Heart left ventricle (tissue), 16 donors: ENCODE measurements at regions not wholly inside any gene's neighbourhood (a gene's known extent, or its start where the extent isn't known, plus 50 kb on each side); places are given as distances from the start of the nearest gene placed in this dataset.

Experiments
- ATAC-seq, 4 donors: fragments of 200-7000 bp; cut with Tn5 transposase; one replicate each; pipeline ENCODE4 v1.9.1; 2020 to 2022; ENCODE audit warnings: moderate library complexity in 4 of 4, mild to moderate bottlenecking in 3 of 4, moderate number of reproducible peaks in 1 of 4
- DNase-seq, 5 donors: peaks; one replicate each; pipeline ENCODE4 v3.0.0-alpha.2; 2020
- H3K27ac ChIP-seq, 12 donors: fragments of 200-600 bp; sonication (generic) in 4 of 12; one replicate each; pipeline versions ENCODE4 v1.5.0 to v1.8.0; 2016 to 2022; ENCODE audit warnings: mild to moderate bottlenecking in 2 of 12
- H3K27me3 ChIP-seq, 9 donors: fragments of 200-600 bp; sonication (generic) in 2 of 9; one replicate each; pipeline versions ENCODE4 v1.5.1 to v1.8.0; 2016 to 2022; ENCODE audit warnings: mild to moderate bottlenecking in 3 of 9
- H3K36me3 ChIP-seq, 9 donors: fragments of 200-600 bp; sonication (generic) in 2 of 9; one replicate each; pipeline versions ENCODE4 v1.5.0 to v1.8.0; 2018 to 2022; ENCODE audit warnings: mild to moderate bottlenecking in 2 of 9
- H3K4me1 ChIP-seq, 12 donors: fragments of 200-600 bp; sonication (generic) in 4 of 12; one replicate each; pipeline versions ENCODE4 v1.5.0 to v1.8.0; 2016 to 2022; ENCODE audit warnings: mild to moderate bottlenecking in 3 of 12
- H3K4me3 ChIP-seq, 12 donors: fragments of 200-600 bp; sonication (generic) in 4 of 12; one replicate each; pipeline versions ENCODE4 v1.5.0 to v1.8.0; 2017 to 2022; ENCODE audit warnings: mild to moderate bottlenecking in 9 of 12, moderate library complexity in 4 of 12
- H3K9me3 ChIP-seq, 12 donors: fragments of 200-600 bp; sonication (generic) in 4 of 12; one replicate each; pipeline versions ENCODE4 v1.5.0 to v1.8.0; 2016 to 2022; ENCODE audit warnings: mild to moderate bottlenecking in 1 of 12
- CTCF ChIP-seq, 12 donors: fragments of 200-600 bp; sonication (generic) in 4 of 12; IDR thresholded peaks; one replicate each; pipeline versions ENCODE4 v1.5.0 to v1.8.0; 2018 to 2022; ENCODE audit warnings: antibody characterized with exemption in 12 of 12, mild to moderate bottlenecking in 5 of 12
- POLR2A ChIP-seq, 2 donors: fragments of 450-650 bp; IDR thresholded peaks; one replicate each; pipeline ENCODE4 v1.6.1; 2017; ENCODE audit warnings: antibody characterized with exemption in 2 of 2, mild to moderate bottlenecking in 2 of 2, moderate library complexity in 2 of 2
- WGBS, 4 donors: extraction: QIAGEN DNeasy Blood & Tissue Kit in 2 of 4; methylation state at CpG; one replicate each; pipeline versions ENCODE4 v1.1.5 to v1.1.7; 2013 to 2018; 5-methylcytosine and 5-hydroxymethylcytosine counted together
- intact Hi-C, 10 donors: fragments of 100-400 bp; cut with DNase I; formaldehyde crosslinking; loops; one replicate each; pipeline versions ENCODE4 v1.11.1 to v1.14.2; 2022
- donor health status: ischemic (EF 13 %, LVEDD 7.1; RV severe dilation, severe dysfunction).
- donor health status: healthy with polysubstance abuse.
- donor health status: DM: no; HTN: yes; CAD: no.
- donor health status: DM: no; HTN: no; CAD: no.
- donor health status: ischemic (EF 25% LVEDD 6.9; RV normal size, moderate dysfunction).
- donor health status: ischemic (EF 25% LVEDD 5.7; RV mildly dilated, moderate dysfunction).
- donor health status: healthy.
- donor health status: DM: yes; HTN: yes; CAD: no.
- donor health status: ischemic (EF 35%, LVEDD 5.7; RV mildly dilated, moderate dysfunction).
- donor health status: nonischemic (EF 11% LVEDD 7.7; RV severe dilation, severe dysfunction).
- donor health status: DM: yes; HTN: yes; CAD: no.
- donor health status: PGD.
- donor health status: ischemic (EF 29% LVEDD 5.4; RV normal size, mild dysfunction).
- donor health status: nonischemic (EF 23%, LVEDD 6.1; RV moderate dilation, normal function).

GRCh38 chr2:221064880-221065279, 507.2 kb downstream of the EPHA4 start:
- no peaks in the 10 kb centered on the region for H3K27me3 ChIP-seq
- H3K9me3 ChIP-seq, result peaks cover 0 to 10% (median 0%) of the 10 kb centered on the region in 12 donors
- DNase-seq (no peak), ATAC-seq (no peak)
- WGBS, 4 donors, result 72 to 79% (median 76%) methylated on average over 3 of the region's 3 CpGs
- H3K4me3 ChIP-seq, result no peak overlapping the region
- no peak overlapping the region for H3K27ac ChIP-seq
- peaks cover 0 to 4% (median 0%) of the 10 kb centered on the region in 12 donors for H3K4me1 ChIP-seq
- H3K36me3 ChIP-seq, result no peaks in the 10 kb centered on the region
- TF ChIP-seq POLR2A (IDR thresholded peaks at IDR 0.05) (no peak), CTCF (IDR thresholded peaks at IDR 0.05) (no peak)
- intact Hi-C loops, result no loop called here

- no peaks in the 10 kb centered on the region for H3K27me3 ChIP-seq
- peaks cover 0 to 5% (median 0%) of the 10 kb centered on the region in 12 donors for H3K4me1 ChIP-seq
- intact Hi-C loops, result no loop called here
- DNase-seq, result no peak
- no peaks in the 10 kb centered on the region for H3K36me3 ChIP-seq
- H3K4me3 ChIP-seq, result no peak overlapping the region
- peaks cover 0 to 24% (median 2%) of the 10 kb centered on the region in 12 donors for H3K9me3 ChIP-seq
- TF ChIP-seq CTCF (IDR thresholded peaks at IDR 0.05) (peak in 2 of 12 donors; percentile 9 to 17), POLR2A (IDR thresholded peaks at IDR 0.05) (no peak)
- H3K27ac ChIP-seq, result no peak overlapping the region
- ATAC-seq, result no peak
Measured at GRCh38 chr2:221068123-221068522, 504.0 kb downstream of the EPHA4 start.

- no peak for TF ChIP-seq CTCF (IDR thresholded peaks at IDR 0.05)
- no peak for TF ChIP-seq POLR2A (IDR thresholded peaks at IDR 0.05)
- no peak for DNase-seq
- 88 to 98% (median 95%) methylated on average over 1 of the region's 1 CpG for WGBS, 4 donors
- peaks cover 0 to 13% (median 0%) of the 10 kb centered on the region in 12 donors for H3K4me1 ChIP-seq
- H3K27me3 ChIP-seq, result no peaks in the 10 kb centered on the region
- ATAC-seq, result no peak
- no peak overlapping the region for H3K4me3 ChIP-seq
- no peak overlapping the region for H3K27ac ChIP-seq
- intact Hi-C loops, result loop anchor here in 1 of 10 donors (10.0 kb wide), 1 partner anchor 385 kb away; no protein-coding TSS in a partner anchor
- no peaks in the 10 kb centered on the region for H3K36me3 ChIP-seq
- H3K9me3 ChIP-seq, result peaks cover 0 to 24% (median 2%) of the 10 kb centered on the region in 12 donors
Measured at GRCh38 chr2:221070106-221070505, 502.0 kb downstream of the EPHA4 start.

GRCh38 chr2:221073326-221074049, 498.6 kb downstream of the EPHA4 start:
- ATAC-seq, result peak; percentile 94 to 98 (median 98)
- Histone ChIP-seq H3K4me3 (no peak overlapping the region), H3K27ac (peak overlapping the region in 3 of 12 donors; percentile 11 to 76 (median 54)), H3K27me3 (no peaks in the 10 kb centered on the region), H3K4me1 (peaks cover 0 to 20% (median 0%) of the 10 kb centered on the region in 12 donors), H3K9me3 (peaks cover 0 to 24% (median 2%) of the 10 kb centered on the region in 12 donors), H3K36me3 (no peaks in the 10 kb centered on the region)
- intact Hi-C loops, result loop anchor here in 1 of 10 donors (10.0 kb wide), 1 partner anchor 389 kb away; no protein-coding TSS in a partner anchor
- TF ChIP-seq CTCF (IDR thresholded peaks at IDR 0.05) (no peak), POLR2A (IDR thresholded peaks at IDR 0.05) (no peak)
- peak in 1 of 5 donors; percentile 13 for DNase-seq
- 55 to 70% (median 63%) methylated on average over 4 of the region's 4 CpGs for WGBS, 4 donors
